GM18502 (cell line): ENCODE measurements at regions not wholly inside any gene's neighbourhood (a gene's known extent, or its start where the extent isn't known, plus 50 kb on each side); places are given as distances from the start of the nearest gene placed in this dataset.
A peak's percentile ranks its signal among the peaks of the same experiment; 100 is the strongest.

ENCODE experiments used
- ATAC-seq: cut with Tn5 transposase; IDR thresholded peaks from one replicate; pipeline ENCODE4 v1.9.1; 2021; ENCODE audit warnings: mild to moderate bottlenecking; ENCODE audit not compliant: unreplicated experiment, poor library complexity

- ATAC-seq, result no peak
These were observed 549.1 kb downstream of the CSNK1G3 start for GRCh38 chr5:124061068-124061430.

GRCh38 chr5:124060413-124061067, 548.6 kb downstream of the CSNK1G3 start:
- no peak for ATAC-seq

- no peak for ATAC-seq
These were observed 548.0 kb downstream of the CSNK1G3 start for GRCh38 chr5:124060011-124060410.

- no peak for ATAC-seq
These were observed 547.2 kb downstream of the CSNK1G3 start for GRCh38 chr5:124059200-124059599.

GRCh38 chr5:124057724-124058231, 545.8 kb downstream of the CSNK1G3 start:
- ATAC-seq, result no peak

GRCh38 chr5:124056991-124057723, 545.2 kb downstream of the CSNK1G3 start:
- peak; percentile 58 for ATAC-seq

GRCh38 chr5:124056326-124056990, 544.5 kb downstream of the CSNK1G3 start:
- ATAC-seq, result peak; percentile 80

GRCh38 chr5:124055751-124056150, 543.8 kb downstream of the CSNK1G3 start:
- ATAC-seq, result no peak

GRCh38 chr5:124054564-124054963, 542.6 kb downstream of the CSNK1G3 start:
- ATAC-seq, result peak; percentile 29

GRCh38 chr5:124053340-124053739, 541.4 kb downstream of the CSNK1G3 start:
- no peak for ATAC-seq

- ATAC-seq, result no peak
These were observed 540.2 kb downstream of the CSNK1G3 start for GRCh38 chr5:124052201-124052600.

GRCh38 chr5:124050120-124050770, 538.3 kb downstream of the CSNK1G3 start:
- ATAC-seq, result no peak

GRCh38 chr5:124045412-124045811, 533.4 kb downstream of the CSNK1G3 start:
- no peak for ATAC-seq

GRCh38 chr5:124044613-124045012, 532.6 kb downstream of the CSNK1G3 start:
- ATAC-seq, result no peak

- ATAC-seq, result no peak
These were observed 531.5 kb downstream of the CSNK1G3 start for GRCh38 chr5:124043456-124043855.

- ATAC-seq, result no peak
These were observed 528.8 kb downstream of the CSNK1G3 start for GRCh38 chr5:124040799-124041198.

GRCh38 chr5:124039410-124039809, 527.4 kb downstream of the CSNK1G3 start:
- ATAC-seq, result no peak

- no peak for ATAC-seq
These were observed 524.8 kb downstream of the CSNK1G3 start for GRCh38 chr5:124036786-124037185.

GRCh38 chr5:124034963-124035362, 523.0 kb downstream of the CSNK1G3 start:
- ATAC-seq, result peak; percentile 98

GRCh38 chr5:124034083-124034700, 522.2 kb downstream of the CSNK1G3 start:
- no peak for ATAC-seq
